KMS-11 (cell line): ENCODE measurements at regions not wholly inside any gene's neighbourhood (a gene's known extent, or its start where the extent isn't known, plus 50 kb on each side); places are given as distances from the start of the nearest gene placed in this dataset.

Experiments
- H2AFZ ChIP-seq: fragments of 200-600 bp; sonication (generic); 2 replicates; pipeline ENCODE4 v1.6.1; 2016; ENCODE audit warnings: antibody characterized with exemption, mixed run types, low read depth
- H3K27ac ChIP-seq: fragments of 200-600 bp; sonication (generic); 2 replicates; pipeline ENCODE4 v1.6.1; 2016; ENCODE audit warnings: mild to moderate bottlenecking, mixed run types
- H3K27me3 ChIP-seq: fragments of 200-600 bp; sonication (generic); 2 replicates; pipeline ENCODE4 v1.6.1; 2017; ENCODE audit warnings: mild to moderate bottlenecking, low read depth, mixed run types, moderate library complexity; ENCODE audit not compliant: insufficient read depth
- H3K36me3 ChIP-seq: fragments of 200-600 bp; sonication (generic); 2 replicates; pipeline ENCODE4 v1.6.1; 2017; ENCODE audit warnings: mild to moderate bottlenecking, mixed run types; ENCODE audit not compliant: insufficient read depth
- H3K4me1 ChIP-seq: fragments of 200-600 bp; sonication (generic); 2 replicates; pipeline ENCODE4 v1.6.1; 2016; ENCODE audit warnings: mild to moderate bottlenecking, low read depth, mixed run types; ENCODE audit not compliant: poor library complexity, severe bottlenecking
- H3K4me2 ChIP-seq: fragments of 200-600 bp; sonication (generic); 2 replicates; pipeline ENCODE4 v1.7.0; 2016; ENCODE audit warnings: mild to moderate bottlenecking, mixed run types
- H3K4me3 ChIP-seq: fragments of 200-600 bp; sonication (generic); IDR thresholded peaks from 2 replicates; pipeline ENCODE4 v1.6.1; 2017; ENCODE audit warnings: low read depth, low read length, mixed read lengths; ENCODE audit not compliant: insufficient read depth
- H3K79me2 ChIP-seq: fragments of 200-600 bp; sonication (generic); 2 replicates; pipeline ENCODE4 v1.6.1; 2016; ENCODE audit warnings: low read depth, mixed run types; ENCODE audit not compliant: insufficient read depth
- H3K9ac ChIP-seq: fragments of 200-600 bp; sonication (generic); 2 replicates; pipeline ENCODE4 v1.6.1; 2016; ENCODE audit warnings: mild to moderate bottlenecking, mixed run types
- H4K20me1 ChIP-seq: fragments of 200-600 bp; sonication (generic); 2 replicates; pipeline ENCODE4 v1.6.1; 2016; ENCODE audit warnings: mild to moderate bottlenecking, mixed run types; ENCODE audit not compliant: insufficient read depth
- TF ChIP-seq, protein P1 (sequence below): fragments of 200-600 bp; sonication (generic); conservative IDR thresholded peaks from 2 replicates; pipeline ENCODE4 v1.6.1; 2017; ENCODE audit warnings: low read depth, mild to moderate bottlenecking, antibody characterized with exemption, low read length, moderate library complexity, mixed read lengths

DNA sequence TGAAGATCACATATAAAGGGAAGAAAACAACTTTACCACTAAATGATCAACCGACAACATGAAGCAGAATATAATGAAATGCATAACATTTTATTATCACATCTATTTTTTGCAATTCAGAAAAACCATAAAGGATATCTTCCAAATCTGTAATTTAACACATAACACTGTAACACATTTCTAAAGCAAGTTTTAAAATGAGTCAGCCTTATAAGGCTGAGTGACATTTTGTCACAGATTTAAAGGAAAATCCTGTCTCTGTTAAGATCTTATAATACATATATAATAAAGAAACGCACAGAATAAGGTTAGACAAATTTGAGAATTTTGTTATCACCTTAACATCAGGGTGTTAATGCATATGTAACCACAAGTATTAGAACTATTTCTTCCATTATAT, 198.4 kb upstream of the RASA1 start:
- Histone ChIP-seq H3K36me3 (no peaks in the 10 kb centered on the region), H3K79me2 (no peaks in the 10 kb centered on the region), H3K4me1 (peaks cover 5% of the 10 kb centered on the region), H3K27ac (no peak overlapping the region), H3K27me3 (no peaks in the 10 kb centered on the region), H3K9ac (no peak overlapping the region), H3K4me3 (no peak overlapping the region), H3K4me2 (no peak overlapping the region), H2AFZ (no peak overlapping the region), H4K20me1 (no peaks in the 10 kb centered on the region)
- TF ChIP-seq, protein P1, sequence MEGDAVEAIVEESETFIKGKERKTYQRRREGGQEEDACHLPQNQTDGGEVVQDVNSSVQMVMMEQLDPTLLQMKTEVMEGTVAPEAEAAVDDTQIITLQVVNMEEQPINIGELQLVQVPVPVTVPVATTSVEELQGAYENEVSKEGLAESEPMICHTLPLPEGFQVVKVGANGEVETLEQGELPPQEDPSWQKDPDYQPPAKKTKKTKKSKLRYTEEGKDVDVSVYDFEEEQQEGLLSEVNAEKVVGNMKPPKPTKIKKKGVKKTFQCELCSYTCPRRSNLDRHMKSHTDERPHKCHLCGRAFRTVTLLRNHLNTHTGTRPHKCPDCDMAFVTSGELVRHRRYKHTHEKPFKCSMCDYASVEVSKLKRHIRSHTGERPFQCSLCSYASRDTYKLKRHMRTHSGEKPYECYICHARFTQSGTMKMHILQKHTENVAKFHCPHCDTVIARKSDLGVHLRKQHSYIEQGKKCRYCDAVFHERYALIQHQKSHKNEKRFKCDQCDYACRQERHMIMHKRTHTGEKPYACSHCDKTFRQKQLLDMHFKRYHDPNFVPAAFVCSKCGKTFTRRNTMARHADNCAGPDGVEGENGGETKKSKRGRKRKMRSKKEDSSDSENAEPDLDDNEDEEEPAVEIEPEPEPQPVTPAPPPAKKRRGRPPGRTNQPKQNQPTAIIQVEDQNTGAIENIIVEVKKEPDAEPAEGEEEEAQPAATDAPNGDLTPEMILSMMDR, result no peak

DNA sequence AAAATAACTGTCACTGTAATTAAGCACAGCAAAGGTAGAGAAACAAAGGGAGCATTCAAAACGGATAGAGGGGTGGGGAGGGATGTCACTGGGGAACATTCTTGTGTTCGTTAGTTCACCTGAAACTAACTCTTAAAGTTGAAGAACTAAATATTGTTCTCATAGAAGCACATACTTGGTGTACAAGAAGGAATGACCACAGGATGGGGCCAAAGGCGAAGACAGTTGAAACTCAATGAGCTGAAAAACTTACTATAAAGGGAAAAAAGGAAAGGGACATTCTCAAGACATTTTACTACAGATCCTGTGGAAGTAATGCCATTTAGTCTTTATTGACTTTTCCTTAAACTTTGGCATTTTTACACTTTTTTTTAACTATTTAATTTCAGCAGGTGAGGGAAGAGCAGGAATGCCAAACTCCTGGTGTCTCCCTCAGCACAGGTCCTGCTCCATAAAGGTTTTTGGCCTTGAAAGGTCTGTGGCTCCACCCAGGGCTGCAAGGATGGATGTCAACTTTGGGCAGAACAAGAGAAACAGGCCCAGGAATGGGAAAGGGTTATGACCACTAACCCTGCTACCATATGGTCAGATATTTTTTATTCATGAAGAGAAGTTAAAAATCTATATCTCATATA, 197.6 kb upstream of the RASA1 start:
- no peaks in the 10 kb centered on the region for H3K27me3 ChIP-seq
- H2AFZ ChIP-seq, result no peak overlapping the region
- peaks cover 8% of the 10 kb centered on the region for H3K4me1 ChIP-seq
- TF ChIP-seq, protein P1, result no peak
- H3K4me2 ChIP-seq, result no peak overlapping the region
- no peak overlapping the region for H3K9ac ChIP-seq
- no peaks in the 10 kb centered on the region for H4K20me1 ChIP-seq
- H3K36me3 ChIP-seq, result no peaks in the 10 kb centered on the region
- H3K27ac ChIP-seq, result no peak overlapping the region
- no peak overlapping the region for H3K4me3 ChIP-seq
- H3K79me2 ChIP-seq, result no peaks in the 10 kb centered on the region

DNA sequence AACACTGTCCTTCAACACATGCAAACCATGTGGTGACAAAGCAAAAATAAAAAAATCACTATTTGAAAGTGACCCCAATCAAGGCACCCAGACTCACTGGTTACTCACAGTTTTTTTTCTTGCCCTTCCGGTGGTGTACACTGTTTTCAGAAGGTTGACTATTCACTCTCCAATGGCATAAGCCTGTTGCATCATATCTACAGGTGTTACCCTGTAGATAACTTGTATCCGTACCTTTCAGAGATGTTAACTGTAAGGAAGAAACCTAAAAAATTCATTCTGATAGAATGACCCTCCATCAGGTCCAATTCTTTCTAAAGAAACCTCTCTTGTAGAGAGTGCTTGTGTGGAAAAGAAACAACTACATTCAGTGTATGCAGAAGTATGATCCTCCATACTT, 193.6 kb upstream of the RASA1 start:
- H3K36me3 ChIP-seq, result no peaks in the 10 kb centered on the region
- TF ChIP-seq, protein P1, result no peak
- H3K4me3 ChIP-seq, result no peak overlapping the region
- H3K79me2 ChIP-seq, result no peaks in the 10 kb centered on the region
- no peaks in the 10 kb centered on the region for H3K27me3 ChIP-seq
- peak overlapping the region; percentile 51; the same call in 1 of the 2 replicates for H2AFZ ChIP-seq
- no peaks in the 10 kb centered on the region for H4K20me1 ChIP-seq
- no peak overlapping the region for H3K27ac ChIP-seq
- H3K4me1 ChIP-seq, result peaks cover 15% of the 10 kb centered on the region
- no peak overlapping the region for H3K4me2 ChIP-seq
- H3K9ac ChIP-seq, result no peak overlapping the region

DNA sequence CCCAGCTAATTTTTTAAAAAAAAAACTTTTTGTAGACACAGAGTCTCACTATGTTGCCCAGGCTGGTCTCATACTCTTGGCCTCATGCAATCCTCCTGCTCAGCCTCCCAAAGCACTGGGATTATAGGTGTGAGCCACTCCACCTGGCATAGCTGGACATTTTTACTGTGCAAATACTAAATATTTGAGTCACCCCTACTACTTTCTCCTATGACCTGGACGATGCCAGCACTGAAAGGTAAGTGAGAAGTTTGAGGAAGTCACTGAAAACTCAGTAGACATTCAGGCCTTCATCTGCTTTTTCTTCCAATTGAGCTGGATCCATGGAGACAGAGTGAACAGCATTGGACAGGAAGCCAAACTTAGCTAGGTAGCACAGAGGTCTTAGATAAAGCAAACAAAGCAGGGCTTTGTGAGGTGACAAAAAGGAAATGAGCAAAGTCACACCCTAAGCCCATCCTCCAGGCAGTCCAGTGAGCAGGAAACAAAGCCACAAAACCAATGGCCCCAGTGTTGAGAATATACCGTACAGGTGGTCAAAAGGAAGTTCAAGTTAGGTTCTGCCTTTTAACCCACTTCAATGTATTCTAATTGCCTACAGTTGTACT, 192.6 kb upstream of the RASA1 start:
- peak overlapping the region; percentile 17; the same call in 1 of the 2 replicates for H3K4me2 ChIP-seq
- H2AFZ ChIP-seq, result peak overlapping the region; percentile 51
- 0 out of 2 replicates have a peak overlapping the region, but pooled peaks have one; percentile 12 for H3K27ac ChIP-seq

More for the DNA sequence above, 192.6 kb upstream of the RASA1 start:
- Histone ChIP-seq H3K79me2 (no peaks in the 10 kb centered on the region), H3K27me3 (no peaks in the 10 kb centered on the region), H3K4me1 (peaks cover 14% of the 10 kb centered on the region), H4K20me1 (no peaks in the 10 kb centered on the region), H3K4me3 (no peak overlapping the region), H3K9ac (no peak overlapping the region), H3K36me3 (no peaks in the 10 kb centered on the region)
- TF ChIP-seq, protein P1, result no peak
